Thoracic aorta (tissue), 2 donors: ENCODE measurements at regions not wholly inside any gene's neighbourhood (a gene's known extent, or its start where the extent isn't known, plus 50 kb on each side); places are given as distances from the start of the nearest gene placed in this dataset.

Experiments used
- ATAC-seq: fragments of 150-250 bp; one replicate; pipeline ENCODE4 v1.8.0; 2017; ENCODE audit warnings: low read depth; ENCODE audit not compliant: insufficient number of reproducible peaks, low FRiP score
- DNase-seq: peaks from one replicate; pipeline ENCODE4 v3.0.0-alpha.2; 2020; ENCODE audit warnings: low spot score
- H3K27ac ChIP-seq, 2 donors: fragments of 200-600 bp; sonication (generic); 1 replicate in 1 of 2; 2 replicates in 1 of 2; pipeline ENCODE4 v1.5.1; 2016; ENCODE audit warnings: mild to moderate bottlenecking in 2 of 2, moderate library complexity in 2 of 2
- H3K27me3 ChIP-seq: fragments of 200-600 bp; sonication (generic); replicated peaks from 2 replicates; pipeline ENCODE4 v1.6.0; 2016; ENCODE audit warnings: mild to moderate bottlenecking; ENCODE audit not compliant: insufficient read depth
- H3K36me3 ChIP-seq: fragments of 200-600 bp; sonication (generic); one replicate; pipeline ENCODE4 v1.5.1; 2016
- H3K4me1 ChIP-seq, 2 donors: fragments of 200-600 bp; sonication (generic); 1 replicate in 1 of 2; 2 replicates in 1 of 2; pipeline versions ENCODE4 v1.5.1 to v1.6.0; 2016; ENCODE audit warnings: low read depth in 2 of 2, mild to moderate bottlenecking in 1 of 2; ENCODE audit not compliant: control insufficient read depth in 1 of 2
- H3K4me3 ChIP-seq: fragments of 200-600 bp; sonication (generic); 2 replicates; pipeline ENCODE4 v1.5.1; 2016; ENCODE audit warnings: mild to moderate bottlenecking
- H3K9me3 ChIP-seq: fragments of 200-600 bp; sonication (generic); 2 replicates; pipeline ENCODE4 v1.5.1; 2016
- CTCF ChIP-seq: fragments of 200-600 bp; sonication (generic); IDR thresholded peaks from one replicate; pipeline ENCODE4 v1.5.1; 2019; ENCODE audit warnings: antibody characterized with exemption

DNA sequence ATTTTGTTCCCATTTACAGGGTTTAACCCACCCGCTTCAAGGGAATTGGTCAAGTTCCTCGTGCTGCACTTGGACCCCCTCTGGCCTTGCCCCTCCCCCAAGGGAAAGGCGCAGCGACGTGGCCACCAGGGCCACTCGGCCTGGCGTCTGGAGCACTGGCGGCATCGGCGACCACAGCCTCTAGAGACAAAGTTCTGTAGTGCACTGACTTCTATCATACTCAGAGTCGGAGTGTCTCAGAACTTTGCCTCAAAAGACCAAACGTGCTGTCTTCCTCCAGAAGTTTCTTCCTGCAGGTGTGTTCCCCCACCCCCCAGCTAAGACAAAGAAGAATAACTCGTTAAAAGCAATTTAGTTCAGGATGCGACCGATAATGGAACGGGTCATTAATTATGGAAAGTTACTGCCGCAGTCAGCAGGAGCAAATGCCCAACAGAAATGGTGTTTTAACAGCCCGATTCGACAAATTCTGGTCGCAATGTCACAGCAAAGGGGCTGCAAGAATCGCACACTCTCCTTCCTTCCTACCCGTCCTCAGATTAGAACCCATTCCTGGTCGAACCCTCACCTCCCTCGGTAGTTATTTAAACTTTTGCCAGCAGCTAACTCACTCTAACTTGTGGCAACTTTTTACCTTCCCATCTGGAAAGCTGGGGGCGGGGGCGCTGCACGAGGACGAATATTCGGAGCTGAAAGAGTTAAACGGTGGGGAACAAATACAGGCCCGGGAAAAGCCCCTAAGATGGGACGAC is 202.1 kb upstream of the NFE2L3 start:
- peak overlapping the region; percentile 77 for H3K4me3 ChIP-seq
- no peaks in the 10 kb centered on the region for H3K36me3 ChIP-seq
- peaks cover 5 to 21% of the 10 kb centered on the region in 2 donors for H3K4me1 ChIP-seq
- ATAC-seq, result no peak
- TF ChIP-seq CTCF, result no peak
- no peak for DNase-seq
- H3K27me3 ChIP-seq, result no peaks in the 10 kb centered on the region
- no peak overlapping the region for H3K27ac ChIP-seq
- no peaks in the 10 kb centered on the region for H3K9me3 ChIP-seq

- H3K27me3 ChIP-seq, result no peaks in the 10 kb centered on the region
- H3K27ac ChIP-seq, result no peak overlapping the region
- no peak for TF ChIP-seq CTCF
- ATAC-seq (peak; percentile 53), DNase-seq (peak; percentile 49)
- H3K4me1 ChIP-seq, result peaks cover 5 to 21% of the 10 kb centered on the region in 2 donors
- peak overlapping the region; percentile 77 for H3K4me3 ChIP-seq
- H3K9me3 ChIP-seq, result no peaks in the 10 kb centered on the region
- H3K36me3 ChIP-seq, result no peaks in the 10 kb centered on the region
Measured at GRCh38 chr7:25950488-25951413, 201.2 kb upstream of the NFE2L3 start.

GRCh38 chr7:25951414-25952260 is 200.4 kb upstream of the NFE2L3 start:
- ATAC-seq (no peak), DNase-seq (no peak)
- Histone ChIP-seq H3K36me3 (no peaks in the 10 kb centered on the region), H3K27me3 (no peaks in the 10 kb centered on the region), H3K9me3 (no peaks in the 10 kb centered on the region), H3K4me1 (peaks cover 5 to 21% of the 10 kb centered on the region in 2 donors), H3K4me3 (peak overlapping the region; percentile 77), H3K27ac (no peak overlapping the region)
- TF ChIP-seq CTCF, result no peak

GRCh38 chr7:25952261-25953057 is 199.5 kb upstream of the NFE2L3 start:
- H3K36me3 ChIP-seq, result no peaks in the 10 kb centered on the region
- no peak for ATAC-seq
- no peak overlapping the region for H3K27ac ChIP-seq
- H3K27me3 ChIP-seq, result no peaks in the 10 kb centered on the region
- H3K4me1 ChIP-seq, result peaks cover 5 to 21% of the 10 kb centered on the region in 2 donors
- no peak for DNase-seq
- H3K4me3 ChIP-seq, result peak overlapping the region; percentile 77
- H3K9me3 ChIP-seq, result no peaks in the 10 kb centered on the region
- no peak for TF ChIP-seq CTCF
